GM12891 (cell line): ENCODE measurements at regions not wholly inside any gene's neighbourhood (a gene's known extent, or its start where the extent isn't known, plus 50 kb on each side); places are given as distances from the start of the nearest gene placed in this dataset.
"Not testable (repeated sequence)": the region's sequence is repeated elsewhere in the genome, so short reads cannot be mapped to it uniquely, and the experiment has no call there.

Experiments used
- POLR2A ChIP-seq: IDR thresholded peaks from 2 replicates; pipeline ENCODE4 v1.6.1; 2011; ENCODE audit warnings: low read depth, low read length, control low read depth
- POLR2AphosphoS5 ChIP-seq: IDR thresholded peaks from 2 replicates; pipeline ENCODE4 v1.6.1; 2011; ENCODE audit warnings: low read depth, low read length, control low read depth
- POU2F2 ChIP-seq: IDR thresholded peaks from 2 replicates; pipeline ENCODE4 v1.6.1; 2011; ENCODE audit warnings: low read depth, mild to moderate bottlenecking, control low read depth, low read length, moderate library complexity
- SPI1 ChIP-seq: IDR thresholded peaks from 2 replicates; pipeline ENCODE4 v1.6.1; 2011; ENCODE audit warnings: low read depth, low read length, control low read depth
- TAF1 ChIP-seq: IDR thresholded peaks from 2 replicates; pipeline ENCODE4 v1.6.1; 2011; ENCODE audit warnings: low read depth, low read length, control low read depth

- not testable (repeated sequence) for TF ChIP-seq TAF1, POLR2AphosphoS5, POLR2A, POU2F2, SPI1
Measured at GRCh38 chr14:40326519-40326918, 894.3 kb upstream of the FBXO33 start.
